Epidermal melanocyte (primary cell): ENCODE measurements at regions not wholly inside any gene's neighbourhood (a gene's known extent, or its start where the extent isn't known, plus 50 kb on each side); places are given as distances from the start of the nearest gene placed in this dataset.

Experiments
- DNase-seq: peaks from one replicate; pipeline ENCODE4 v3.0.0; 2011; ENCODE audit warnings: low spot score; ENCODE audit not compliant: insufficient read length

DNA sequence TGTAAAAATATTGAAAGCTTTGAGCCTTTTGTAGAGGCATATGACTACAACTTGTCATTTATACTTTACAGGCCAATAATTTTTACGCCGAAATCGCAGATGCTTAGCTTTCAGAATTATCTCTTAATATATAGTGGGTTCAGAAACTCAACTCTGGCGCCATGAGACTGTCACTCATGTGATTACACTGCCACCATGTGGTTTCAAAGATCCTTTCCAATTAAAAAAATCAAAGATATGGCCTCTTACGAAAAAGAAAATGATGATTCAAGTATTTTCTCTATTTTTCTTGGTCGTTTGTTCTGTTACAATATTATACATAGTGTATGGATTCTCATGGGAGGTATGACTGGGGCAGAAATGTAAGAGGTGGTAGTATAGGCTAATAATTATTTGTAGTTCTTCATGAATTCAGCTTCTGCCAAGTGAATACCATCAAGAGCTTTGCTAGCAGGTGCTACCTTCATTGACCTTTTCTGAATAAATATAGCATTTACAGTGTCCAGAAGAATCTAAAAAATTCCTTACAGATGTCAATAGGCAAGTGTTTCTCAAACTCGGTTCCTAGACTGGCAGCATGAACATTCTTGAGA, 751.7 kb upstream of the GOLIM4 start:
- no peak for DNase-seq

DNA sequence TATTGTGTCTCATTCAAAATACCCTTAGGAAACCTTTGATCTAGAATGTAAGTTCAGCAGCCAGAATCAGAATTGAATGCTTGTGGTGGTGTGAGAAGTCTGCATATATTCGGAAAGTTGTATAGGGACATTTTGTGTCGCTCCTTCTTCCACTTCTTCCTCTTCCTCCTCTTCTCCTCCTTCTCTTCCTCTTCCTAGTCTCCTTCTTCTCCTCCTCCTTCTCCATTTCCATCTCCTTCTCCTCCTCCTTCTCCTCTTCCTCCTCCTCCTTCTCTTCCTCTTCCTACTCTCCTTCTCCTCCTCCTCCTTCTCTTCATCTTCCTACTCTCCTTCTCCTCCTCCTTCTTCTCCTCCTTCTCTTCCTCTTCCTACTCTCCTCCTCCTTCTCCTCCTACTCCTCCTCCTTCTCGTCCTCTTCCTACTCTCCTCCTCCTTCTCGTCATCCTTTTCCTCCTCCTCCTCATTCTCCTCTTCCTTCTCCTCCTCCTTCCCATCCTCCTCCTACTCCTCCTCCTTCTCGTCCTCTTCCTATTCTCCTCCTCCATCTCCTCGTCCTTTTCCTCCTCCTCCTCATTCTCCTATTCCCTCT, 749.3 kb upstream of the GOLIM4 start:
- no peak for DNase-seq

DNA sequence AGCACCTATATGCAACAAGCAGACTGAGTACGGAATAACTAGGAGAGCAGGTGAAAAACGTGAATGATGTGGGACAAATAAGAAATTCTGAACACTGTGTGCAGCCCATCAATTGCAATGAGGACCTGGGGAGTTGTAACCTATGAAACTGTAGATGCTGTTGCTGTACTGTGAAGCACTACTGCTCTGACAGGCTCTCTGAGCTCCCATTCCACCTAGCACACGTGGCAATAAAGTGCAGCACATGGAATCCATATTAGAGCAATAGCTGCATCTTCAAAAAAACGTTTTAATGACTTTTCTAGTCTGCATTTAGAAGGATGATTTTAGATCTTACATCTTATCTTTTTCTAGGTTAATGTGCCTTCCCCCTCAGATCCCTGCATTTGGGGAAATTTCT, 748.7 kb upstream of the GOLIM4 start:
- DNase-seq = no peak

DNA sequence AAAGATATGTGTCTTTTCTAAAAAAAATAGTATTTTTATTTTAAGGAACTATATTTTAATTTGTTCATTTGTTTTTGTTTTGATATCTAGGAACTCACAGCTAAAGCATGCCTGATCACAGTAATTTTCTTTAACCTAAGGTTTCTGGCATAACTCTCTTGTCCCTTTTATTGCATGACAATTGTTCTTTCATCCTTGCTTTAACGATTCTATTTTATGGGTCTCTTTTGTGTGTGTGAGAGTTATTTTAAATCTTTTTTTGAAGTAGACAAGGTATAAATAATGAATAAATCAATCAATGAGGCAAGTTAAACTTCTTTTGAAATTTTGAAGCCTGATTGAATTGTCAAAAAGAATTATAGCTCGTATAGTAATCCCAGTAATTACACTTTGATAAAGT, 747.8 kb upstream of the GOLIM4 start:
- DNase-seq = no peak

DNA sequence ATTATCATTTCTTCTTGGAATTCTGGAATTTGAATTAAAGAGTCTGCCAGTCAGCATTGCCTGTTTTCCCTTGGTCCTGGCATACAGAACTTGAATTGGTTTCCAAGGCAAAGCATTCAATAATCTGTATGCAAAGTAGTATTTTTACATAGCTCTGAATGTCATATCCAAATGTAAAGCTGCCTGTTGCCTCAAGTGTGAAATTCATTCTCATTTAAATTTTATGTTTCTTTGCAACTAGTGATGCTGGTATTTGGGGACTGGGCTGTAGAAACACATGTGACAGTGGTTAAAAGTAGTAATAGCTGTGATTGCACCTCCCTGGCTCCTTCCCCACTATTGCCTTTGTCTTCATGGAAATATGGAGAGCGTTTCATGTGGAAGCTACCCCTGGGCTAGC, 743.9 kb upstream of the GOLIM4 start:
- no peak for DNase-seq

DNA sequence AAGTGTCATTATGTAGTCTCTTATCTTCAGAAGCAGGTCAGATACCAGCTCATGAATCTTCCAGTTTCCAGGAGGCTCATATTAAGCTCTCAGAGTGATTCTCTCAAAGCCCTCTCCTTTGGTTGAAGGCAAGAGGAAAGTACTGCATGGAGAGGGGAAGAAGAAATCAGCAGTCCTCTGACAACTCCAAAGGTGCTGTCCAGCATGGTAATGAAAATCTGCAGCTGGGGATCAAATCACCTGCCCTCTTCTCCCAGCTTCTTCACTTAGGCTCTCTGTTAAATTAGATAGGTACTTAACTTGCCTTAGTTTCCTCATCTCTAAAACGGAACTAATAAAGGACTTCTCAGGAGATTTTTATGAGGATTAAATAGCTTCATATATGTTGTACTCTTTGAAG, 738.8 kb upstream of the GOLIM4 start:
- no peak for DNase-seq

DNA sequence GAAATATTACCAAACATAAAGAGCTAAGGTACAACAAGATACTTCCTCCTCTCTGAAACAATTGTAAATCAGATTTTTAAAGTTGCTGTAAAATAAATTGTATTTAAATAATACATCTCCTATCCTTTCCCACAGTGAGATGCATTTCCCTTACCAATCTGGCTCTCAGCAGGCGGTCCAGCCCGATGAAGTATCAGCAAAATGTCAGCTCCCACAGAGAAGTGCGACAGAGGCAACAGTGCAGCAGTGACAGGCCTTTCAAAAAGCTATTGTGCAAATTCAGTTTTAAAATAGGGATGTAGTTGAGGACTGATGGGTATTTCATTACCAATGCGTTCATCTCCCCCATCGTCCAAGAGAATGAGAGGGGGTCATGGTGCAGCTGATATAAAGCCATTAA, 733.2 kb upstream of the GOLIM4 start:
- no peak for DNase-seq

DNA sequence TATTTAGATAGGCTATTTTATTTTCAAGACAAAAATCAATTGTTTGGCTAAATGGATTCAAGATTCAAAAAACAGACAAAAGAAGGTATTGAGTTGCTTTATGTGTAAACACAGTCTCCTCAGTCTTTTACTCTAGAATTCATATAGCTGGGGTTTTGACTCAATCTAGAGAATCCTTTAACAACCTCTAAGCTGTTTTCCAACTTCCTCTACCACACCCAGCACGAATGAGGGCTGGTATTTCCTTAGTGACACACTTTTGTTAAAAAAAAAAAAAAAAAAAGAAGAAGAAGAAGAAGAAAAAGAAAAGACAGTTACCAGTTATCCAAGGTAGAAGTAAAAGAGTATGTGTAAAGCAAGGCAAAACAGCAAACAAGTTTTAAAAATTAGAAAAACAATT, 732.8 kb upstream of the GOLIM4 start:
- DNase-seq = no peak

DNA sequence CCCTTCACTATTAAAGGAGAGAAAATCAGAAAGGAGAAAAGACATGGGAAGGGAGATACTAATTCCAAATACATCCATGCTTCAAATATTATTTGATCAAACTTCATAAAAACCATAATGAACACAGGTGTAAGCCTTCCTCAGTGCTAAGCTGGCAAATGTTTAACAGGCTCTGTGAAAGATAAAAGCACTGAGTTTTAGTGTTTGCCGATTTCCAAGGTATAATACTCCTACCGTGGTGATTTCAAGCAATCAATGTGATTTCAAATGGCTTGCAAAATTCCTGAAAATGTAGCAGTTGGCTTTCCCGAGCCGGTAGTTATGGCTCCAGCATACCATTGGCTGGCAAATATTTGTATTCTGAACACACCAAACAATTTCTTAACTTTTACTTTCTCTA, 732.3 kb upstream of the GOLIM4 start:
- no peak for DNase-seq

DNA sequence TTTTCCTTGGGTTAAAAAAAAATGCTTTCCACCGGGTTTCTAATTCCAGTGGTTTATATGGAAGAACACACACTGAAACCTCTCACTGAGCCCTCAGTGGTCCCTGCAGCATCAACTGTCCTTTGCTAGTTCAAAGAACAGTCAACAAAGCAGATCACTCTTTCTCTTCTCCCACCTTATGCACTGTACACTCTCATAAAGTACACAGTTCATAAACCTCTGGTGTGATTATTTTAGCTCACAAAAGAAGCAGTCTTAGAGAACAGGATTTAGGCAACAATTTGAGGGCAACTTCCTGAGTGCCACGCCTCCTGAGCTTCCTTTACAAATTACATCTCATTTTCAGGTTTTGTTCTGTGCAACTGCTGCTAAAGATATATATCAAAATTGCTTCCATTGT, 728.4 kb upstream of the GOLIM4 start:
- DNase-seq = no peak

DNA sequence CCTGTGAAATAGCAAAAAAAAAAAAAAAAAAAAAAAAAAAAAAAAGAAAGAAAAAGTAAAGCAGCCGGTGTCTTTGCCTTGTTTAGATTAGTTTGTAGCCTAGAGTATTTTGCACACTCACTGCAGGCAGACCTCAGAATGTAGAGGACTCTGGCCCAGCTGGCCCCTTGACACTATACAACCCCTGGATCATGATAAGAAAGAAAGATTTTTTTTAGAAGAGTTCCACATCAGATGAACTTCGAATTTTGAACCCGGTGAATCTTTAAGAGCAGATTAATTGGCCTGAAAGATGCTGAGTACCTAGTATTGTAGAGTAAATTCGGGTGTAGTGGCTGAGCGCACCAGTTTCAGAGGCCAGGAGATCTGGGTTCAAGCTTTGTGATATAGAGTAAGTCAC, 727.7 kb upstream of the GOLIM4 start:
- DNase-seq = no peak

DNA sequence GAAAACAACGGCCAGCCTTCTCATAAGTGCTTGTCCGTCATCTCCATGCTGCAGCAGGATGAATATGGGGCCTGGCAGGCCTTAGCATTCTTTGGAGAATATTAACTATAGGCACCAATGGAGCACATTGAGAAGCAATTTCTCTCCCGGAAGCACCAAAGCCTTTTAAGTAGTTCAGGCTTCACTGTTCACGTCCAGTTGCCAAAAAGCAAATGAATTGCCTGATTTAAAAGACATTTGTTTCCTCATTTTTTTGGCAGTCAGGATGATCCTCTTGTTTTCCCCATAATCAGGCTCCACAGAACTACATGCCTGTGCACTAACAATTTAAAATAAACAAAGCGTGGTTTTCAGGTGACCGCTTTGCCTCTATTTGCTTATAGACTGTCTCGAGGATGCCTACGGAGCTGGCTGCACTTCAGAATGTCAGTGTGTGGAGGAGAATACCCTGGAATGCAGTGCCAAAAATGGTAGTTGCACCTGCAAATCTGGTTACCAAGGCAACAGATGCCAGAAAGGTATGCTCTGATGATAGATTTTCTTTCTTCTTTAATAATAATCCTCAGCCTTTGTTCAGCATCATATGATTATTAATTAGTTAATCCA, 725.2 kb upstream of the GOLIM4 start:
- DNase-seq = no peak

DNA sequence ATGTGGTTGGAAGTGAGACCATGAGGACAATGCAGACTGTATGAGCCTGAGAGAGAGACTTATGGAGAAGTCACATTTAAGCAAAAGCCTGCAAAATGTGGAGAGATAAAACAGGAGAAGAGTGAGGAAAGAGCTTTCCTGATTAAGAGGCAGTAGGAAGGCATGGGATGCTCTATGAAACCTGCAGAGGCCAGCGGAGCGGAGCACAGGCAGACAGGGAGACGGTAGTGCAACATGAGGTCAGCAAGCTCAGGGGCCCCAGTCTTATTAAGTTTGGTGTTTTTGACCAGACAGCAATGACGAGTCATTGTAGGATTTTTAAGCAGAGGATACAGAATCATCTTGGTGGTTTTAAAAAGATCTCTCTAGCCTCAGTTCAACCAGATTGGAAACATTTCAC, 721.5 kb upstream of the GOLIM4 start:
- DNase-seq = no peak

DNA sequence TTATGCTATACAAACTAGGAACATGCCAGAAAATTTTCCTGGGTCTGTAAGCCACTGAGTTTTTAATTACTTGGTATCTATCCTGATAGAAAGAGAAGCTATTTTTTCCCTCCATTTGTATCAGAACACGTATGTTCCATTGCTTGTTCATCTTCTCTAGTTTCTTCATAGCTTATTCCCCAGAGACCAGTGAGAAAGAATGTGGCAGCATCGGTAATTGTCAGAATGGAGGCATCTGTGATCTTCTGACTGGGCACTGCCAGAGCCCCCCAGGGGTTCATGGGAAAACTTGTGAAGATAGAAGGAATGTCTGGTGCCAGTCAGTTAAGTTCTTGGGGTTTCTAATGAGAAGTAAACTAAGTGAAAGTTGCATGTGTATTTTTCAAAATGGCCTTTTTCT, 720.2 kb upstream of the GOLIM4 start:
- DNase-seq = no peak

DNA sequence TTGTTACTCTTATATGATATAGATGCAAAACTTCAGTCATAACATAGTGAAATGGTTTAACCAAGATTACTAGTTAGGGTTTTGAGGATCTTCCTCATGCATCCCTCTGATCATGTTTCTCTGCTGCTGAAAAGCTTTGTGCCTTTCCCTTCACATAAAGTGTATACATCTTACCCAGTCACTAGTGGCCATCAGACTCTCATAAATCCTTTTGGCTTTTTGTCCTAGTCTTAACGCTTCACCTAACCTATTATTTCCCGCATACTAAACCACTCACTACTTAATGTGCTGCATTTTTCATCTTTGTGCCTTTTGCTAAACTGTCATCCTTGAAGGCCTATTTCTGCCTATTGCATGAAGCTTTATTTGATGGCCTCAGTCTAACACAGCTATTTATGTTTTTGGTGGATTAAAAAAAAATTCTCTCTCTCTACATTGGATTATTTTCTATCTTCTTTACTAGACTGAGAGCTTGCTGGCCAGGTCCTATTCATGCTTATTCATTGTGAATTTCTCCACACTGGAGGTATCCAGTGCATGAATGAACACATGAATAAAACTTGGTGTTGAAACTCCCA, 717.6 kb upstream of the GOLIM4 start:
- DNase-seq = no peak

DNA sequence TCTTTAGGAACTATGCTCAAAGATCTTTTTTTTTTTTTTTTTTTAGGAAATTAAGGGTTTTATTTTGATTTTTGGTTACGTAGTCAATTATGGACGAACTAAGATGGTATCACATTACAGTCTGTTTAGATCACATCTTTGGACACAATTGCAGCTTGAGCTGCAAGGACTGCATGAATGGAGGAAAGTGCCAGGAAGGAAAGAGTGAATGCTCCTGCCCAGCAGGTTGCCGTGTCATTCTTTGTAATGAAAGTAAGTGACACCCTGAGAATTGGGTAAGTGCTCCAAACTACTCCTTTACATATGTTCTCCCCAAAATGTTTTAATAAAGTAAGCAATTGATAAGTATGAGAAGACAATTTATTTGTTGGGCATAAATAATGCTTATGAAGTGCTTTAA, 716.5 kb upstream of the GOLIM4 start:
- DNase-seq = no peak

DNA sequence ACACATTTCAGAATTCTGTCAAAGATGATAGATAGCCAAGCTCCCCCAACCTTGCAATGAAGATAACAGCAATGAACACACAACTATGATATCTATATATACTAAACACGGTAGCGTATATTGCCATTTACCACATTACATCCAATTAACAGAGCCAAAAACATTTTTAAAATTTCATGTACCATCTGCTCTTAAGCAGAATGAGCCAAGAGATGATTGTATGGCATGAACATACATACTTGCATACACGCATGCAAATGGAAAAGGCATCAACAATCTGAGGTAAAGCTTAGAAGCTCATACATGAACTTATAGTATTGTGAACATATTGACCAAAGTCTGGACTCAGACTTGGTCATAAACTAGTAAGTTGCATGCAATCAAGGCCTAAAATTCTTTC, 712.9 kb upstream of the GOLIM4 start:
- no peak for DNase-seq

DNA sequence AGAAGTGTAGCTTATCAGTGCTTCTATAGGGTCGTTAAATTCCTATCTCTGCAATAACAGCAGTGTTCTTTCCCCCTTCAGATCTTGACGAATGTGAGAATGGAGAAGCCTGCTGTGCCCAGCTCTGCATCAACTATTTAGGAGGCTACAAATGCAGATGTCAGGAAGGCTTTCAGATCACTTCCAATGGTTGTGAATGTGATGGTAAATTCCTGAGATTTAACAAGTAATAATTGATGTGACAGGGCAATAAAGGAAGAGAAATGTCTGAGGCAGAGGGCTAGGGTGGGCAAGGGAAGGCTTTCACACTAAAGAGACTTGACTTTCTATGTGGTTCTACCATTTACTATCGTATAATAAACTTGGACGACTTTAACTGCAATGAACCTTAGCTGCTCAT, 711.7 kb upstream of the GOLIM4 start:
- DNase-seq = no peak

DNA sequence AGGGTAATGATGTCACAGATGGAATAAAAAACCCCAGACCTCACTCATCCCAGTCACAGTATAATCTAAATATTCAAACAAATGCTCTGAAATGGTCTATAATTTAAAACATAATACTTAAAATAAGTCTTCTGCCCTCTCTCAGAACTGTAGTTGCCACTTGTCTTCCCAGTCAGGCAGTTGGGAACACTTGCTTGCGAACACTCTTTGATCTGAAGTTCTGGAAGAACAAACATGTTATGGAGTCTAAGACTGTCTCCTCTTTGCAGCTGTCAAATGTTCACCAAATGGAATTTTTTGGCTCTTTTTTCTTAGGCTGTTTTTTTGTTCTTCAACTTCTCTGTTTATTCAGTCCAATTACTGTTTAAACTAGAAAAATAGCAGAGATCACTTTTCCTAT, 711.1 kb upstream of the GOLIM4 start:
- DNase-seq = no peak

DNA sequence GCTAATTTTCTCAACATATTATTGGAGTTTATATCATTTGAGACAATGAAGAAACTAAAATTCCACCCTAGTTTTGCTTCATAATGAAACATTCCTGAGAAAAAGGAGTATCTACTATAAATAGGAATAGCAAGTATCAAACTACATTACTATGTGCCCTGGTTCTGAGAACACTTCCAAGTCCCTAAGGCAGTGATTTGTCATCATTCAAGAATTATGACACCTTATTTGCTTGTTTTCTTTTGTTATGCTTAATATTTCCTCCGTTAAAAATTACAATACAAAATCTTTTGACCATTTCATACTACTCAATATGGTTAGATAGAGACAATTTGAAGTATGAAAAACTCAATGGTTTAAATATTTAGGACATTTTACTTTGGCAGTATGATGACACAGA, 707.8 kb upstream of the GOLIM4 start:
- no peak for DNase-seq

DNA sequence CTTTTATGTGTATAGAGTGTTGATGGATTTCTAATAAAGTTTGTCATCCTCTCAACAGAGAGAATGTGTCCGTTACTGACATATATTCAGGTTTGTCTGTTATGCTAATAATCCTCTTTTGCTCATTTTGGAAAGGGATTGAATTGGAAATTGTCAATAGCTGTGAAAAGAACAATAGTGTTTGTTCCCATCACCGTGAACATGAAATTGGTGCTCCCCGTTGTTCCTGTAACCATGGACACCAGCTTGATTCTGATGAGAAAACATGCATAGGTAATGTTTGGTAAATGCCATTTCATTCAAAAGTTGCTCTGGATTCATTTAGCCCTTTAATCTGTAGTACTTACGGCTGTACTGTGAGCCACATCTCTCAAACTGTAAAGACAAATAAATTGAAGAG, 707.0 kb upstream of the GOLIM4 start:
- DNase-seq = no peak

DNA sequence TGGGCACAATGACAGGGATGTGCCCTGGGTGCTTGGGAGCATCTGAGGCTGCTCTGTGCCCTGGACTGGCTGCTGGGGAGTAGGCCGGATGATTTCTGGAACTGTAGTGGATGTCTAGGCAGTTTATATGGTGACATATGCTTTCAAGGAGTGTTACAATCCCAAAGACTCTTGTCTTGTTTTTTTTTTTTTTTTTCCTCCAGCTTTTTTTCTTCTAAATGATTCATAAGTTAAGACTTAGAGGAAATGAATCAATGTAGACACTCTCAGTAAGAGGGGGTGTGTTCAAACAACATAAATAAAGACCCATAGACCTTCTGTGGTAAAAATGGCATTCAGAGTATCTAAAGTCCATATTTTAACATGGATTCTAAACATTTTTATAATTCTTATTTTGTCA, 706.1 kb upstream of the GOLIM4 start:
- DNase-seq = no peak

DNA sequence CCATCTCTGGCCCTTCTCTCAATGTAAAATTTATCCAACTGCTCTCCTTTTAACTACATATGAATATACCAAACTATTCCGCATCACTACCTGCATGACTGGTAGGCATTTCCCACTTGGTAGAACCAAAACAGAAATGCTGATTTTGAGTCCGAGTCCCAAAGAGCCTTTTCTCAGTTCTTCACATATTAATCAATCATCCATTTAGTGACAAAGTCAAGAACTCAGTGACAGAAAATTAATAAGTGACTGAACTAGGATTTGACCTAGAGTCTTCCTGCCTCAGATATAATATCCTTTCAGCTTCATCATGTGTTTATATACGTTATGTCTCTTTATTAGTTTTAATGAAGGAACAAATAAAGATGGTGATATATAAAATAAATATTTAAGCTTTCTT, 700.6 kb upstream of the GOLIM4 start:
- no peak for DNase-seq
